ENCODE measurements at regions not wholly inside any gene's neighbourhood (a gene's known extent, or its start where the extent isn't known, plus 50 kb on each side); places are given as distances from the start of the nearest gene placed in this dataset.
"Not testable (repeated sequence)": the region's sequence is repeated elsewhere in the genome, so short reads cannot be mapped to it uniquely, and the experiment has no call there.

- no peak overlapping the region for H3K27ac ChIP-seq
- H3K4me1 ChIP-seq (replicated peaks): no peaks in the 10 kb centered on the region
- DNase-seq (ENCODE audit: low read depth in 1 of 2, low spot score in 2 of 2): no peak
- no peaks in the 10 kb centered on the region for H3K36me3 ChIP-seq
- H3K4me3 ChIP-seq: no peak overlapping the region
- no peaks in the 10 kb centered on the region for H3K9me3 ChIP-seq (replicated peaks)
- H3K27me3 ChIP-seq (replicated peaks): no peaks in the 10 kb centered on the region
Observed at GRCh38 chr14:65989981-65990380, 496.2 kb upstream of the CCDC196 start.

- H3K36me3 ChIP-seq: no peaks in the 10 kb centered on the region
- no peak overlapping the region for H3K4me3 ChIP-seq
- H3K9me3 ChIP-seq (replicated peaks): no peaks in the 10 kb centered on the region
- no peaks in the 10 kb centered on the region for H3K4me1 ChIP-seq (replicated peaks)
- no peak for DNase-seq (ENCODE audit: low read depth in 1 of 2, low spot score in 2 of 2)
- no peaks in the 10 kb centered on the region for H3K27me3 ChIP-seq (replicated peaks)
- H3K27ac ChIP-seq: no peak overlapping the region
Observed at GRCh38 chr14:65991104-65991503, 495.1 kb upstream of the CCDC196 start.

GRCh38 chr14:65991935-65992334, 494.2 kb upstream of the CCDC196 start:
- H3K4me1 ChIP-seq (replicated peaks); H3K9me3 ChIP-seq (replicated peaks); H3K36me3 ChIP-seq; H3K27me3 ChIP-seq (replicated peaks); H3K4me3 ChIP-seq; DNase-seq (ENCODE audit: low read depth in 1 of 2, low spot score in 2 of 2); H3K27ac ChIP-seq: not testable (repeated sequence)

- H3K27me3 ChIP-seq (replicated peaks): no peaks in the 10 kb centered on the region
- H3K4me3 ChIP-seq: no peak overlapping the region
- H3K27ac ChIP-seq: no peak overlapping the region
- DNase-seq (ENCODE audit: low read depth in 1 of 2, low spot score in 2 of 2): no peak
- no peaks in the 10 kb centered on the region for H3K9me3 ChIP-seq (replicated peaks)
- no peaks in the 10 kb centered on the region for H3K4me1 ChIP-seq (replicated peaks)
- H3K36me3 ChIP-seq: no peaks in the 10 kb centered on the region
Observed at GRCh38 chr14:65993103-65993502, 493.1 kb upstream of the CCDC196 start.

GRCh38 chr14:65993996-65994395, 492.2 kb upstream of the CCDC196 start:
- Histone ChIP-seq H3K4me3 (no peak overlapping the region), H3K36me3 (no peaks in the 10 kb centered on the region), H3K4me1 (replicated peaks) (no peaks in the 10 kb centered on the region), H3K27ac (no peak overlapping the region), H3K9me3 (replicated peaks) (no peaks in the 10 kb centered on the region), H3K27me3 (replicated peaks) (no peaks in the 10 kb centered on the region)
- DNase-seq (ENCODE audit: low read depth in 1 of 2, low spot score in 2 of 2): no peak

GRCh38 chr14:65997347-65997746, 488.8 kb upstream of the CCDC196 start:
- no peak overlapping the region for H3K27ac ChIP-seq
- H3K4me3 ChIP-seq: no peak overlapping the region
- H3K9me3 ChIP-seq (replicated peaks): no peaks in the 10 kb centered on the region
- no peaks in the 10 kb centered on the region for H3K4me1 ChIP-seq (replicated peaks)
- H3K36me3 ChIP-seq: no peaks in the 10 kb centered on the region
- DNase-seq (ENCODE audit: low read depth in 1 of 2, low spot score in 2 of 2): no peak
- H3K27me3 ChIP-seq (replicated peaks): no peaks in the 10 kb centered on the region

- Histone ChIP-seq H3K27ac (no peak overlapping the region), H3K36me3 (no peaks in the 10 kb centered on the region), H3K4me3 (no peak overlapping the region), H3K9me3 (replicated peaks) (no peaks in the 10 kb centered on the region), H3K27me3 (replicated peaks) (no peaks in the 10 kb centered on the region), H3K4me1 (replicated peaks) (no peaks in the 10 kb centered on the region)
- DNase-seq (ENCODE audit: low read depth in 1 of 2, low spot score in 2 of 2): no peak
Observed at GRCh38 chr14:65999865-66000264, 486.3 kb upstream of the CCDC196 start.

GRCh38 chr14:66000766-66001165, 485.4 kb upstream of the CCDC196 start:
- no peak for DNase-seq (ENCODE audit: low read depth in 1 of 2, low spot score in 2 of 2)
- no peak overlapping the region for H3K4me3 ChIP-seq
- H3K27ac ChIP-seq: no peak overlapping the region
- no peaks in the 10 kb centered on the region for H3K9me3 ChIP-seq (replicated peaks)
- H3K36me3 ChIP-seq: no peaks in the 10 kb centered on the region
- no peaks in the 10 kb centered on the region for H3K27me3 ChIP-seq (replicated peaks)
- no peaks in the 10 kb centered on the region for H3K4me1 ChIP-seq (replicated peaks)

GRCh38 chr14:66001356-66001755, 484.8 kb upstream of the CCDC196 start:
- H3K27me3 ChIP-seq (replicated peaks): no peaks in the 10 kb centered on the region
- H3K36me3 ChIP-seq: no peaks in the 10 kb centered on the region
- no peak for DNase-seq (ENCODE audit: low read depth in 1 of 2, low spot score in 2 of 2)
- H3K4me3 ChIP-seq: no peak overlapping the region
- H3K9me3 ChIP-seq (replicated peaks): no peaks in the 10 kb centered on the region
- no peak overlapping the region for H3K27ac ChIP-seq
- H3K4me1 ChIP-seq (replicated peaks): no peaks in the 10 kb centered on the region

GRCh38 chr14:66003082-66003730, 483.0 kb upstream of the CCDC196 start:
- Histone ChIP-seq H3K4me3 (no peak overlapping the region), H3K9me3 (replicated peaks) (no peaks in the 10 kb centered on the region), H3K4me1 (replicated peaks) (no peaks in the 10 kb centered on the region), H3K36me3 (no peaks in the 10 kb centered on the region), H3K27me3 (replicated peaks) (no peaks in the 10 kb centered on the region), H3K27ac (no peak overlapping the region)
- no peak for DNase-seq (ENCODE audit: low read depth in 1 of 2, low spot score in 2 of 2)

- Histone ChIP-seq H3K9me3 (replicated peaks) (no peaks in the 10 kb centered on the region), H3K27ac (no peak overlapping the region), H3K4me1 (replicated peaks) (no peaks in the 10 kb centered on the region), H3K4me3 (no peak overlapping the region), H3K27me3 (replicated peaks) (no peaks in the 10 kb centered on the region), H3K36me3 (no peaks in the 10 kb centered on the region)
- no peak for DNase-seq (ENCODE audit: low read depth in 1 of 2, low spot score in 2 of 2)
Observed at GRCh38 chr14:66005900-66006434, 480.2 kb upstream of the CCDC196 start.

- Histone ChIP-seq H3K9me3 (replicated peaks) (no peaks in the 10 kb centered on the region), H3K27me3 (replicated peaks) (no peaks in the 10 kb centered on the region), H3K27ac (no peak overlapping the region), H3K4me1 (replicated peaks) (no peaks in the 10 kb centered on the region), H3K36me3 (no peaks in the 10 kb centered on the region), H3K4me3 (no peak overlapping the region)
- no peak for DNase-seq (ENCODE audit: low read depth in 1 of 2, low spot score in 2 of 2)
Observed at GRCh38 chr14:66008631-66009030, 477.5 kb upstream of the CCDC196 start.

- H3K27ac ChIP-seq: no peak overlapping the region
- no peaks in the 10 kb centered on the region for H3K9me3 ChIP-seq (replicated peaks)
- no peaks in the 10 kb centered on the region for H3K4me1 ChIP-seq (replicated peaks)
- DNase-seq (ENCODE audit: low read depth in 1 of 2, low spot score in 2 of 2): no peak
- no peak overlapping the region for H3K4me3 ChIP-seq
- H3K27me3 ChIP-seq (replicated peaks): no peaks in the 10 kb centered on the region
- H3K36me3 ChIP-seq: no peaks in the 10 kb centered on the region
Observed at GRCh38 chr14:66009089-66009488, 477.1 kb upstream of the CCDC196 start.

GRCh38 chr14:66010695-66011094, 475.5 kb upstream of the CCDC196 start:
- H3K27ac ChIP-seq: no peak overlapping the region
- no peak for DNase-seq (ENCODE audit: low read depth in 1 of 2, low spot score in 2 of 2)
- no peak overlapping the region for H3K4me3 ChIP-seq
- no peaks in the 10 kb centered on the region for H3K27me3 ChIP-seq (replicated peaks)
- H3K36me3 ChIP-seq: no peaks in the 10 kb centered on the region
- no peaks in the 10 kb centered on the region for H3K4me1 ChIP-seq (replicated peaks)
- no peaks in the 10 kb centered on the region for H3K9me3 ChIP-seq (replicated peaks)

GRCh38 chr14:66011855-66012254, 474.3 kb upstream of the CCDC196 start:
- no peak overlapping the region for H3K27ac ChIP-seq
- DNase-seq (ENCODE audit: low read depth in 1 of 2, low spot score in 2 of 2): no peak
- no peaks in the 10 kb centered on the region for H3K27me3 ChIP-seq (replicated peaks)
- H3K4me1 ChIP-seq (replicated peaks): no peaks in the 10 kb centered on the region
- H3K4me3 ChIP-seq: no peak overlapping the region
- no peaks in the 10 kb centered on the region for H3K36me3 ChIP-seq
- H3K9me3 ChIP-seq (replicated peaks): no peaks in the 10 kb centered on the region

All from SJSA1 (cell line).